Keratinocyte (primary cell): ENCODE measurements at regions not wholly inside any gene's neighbourhood (a gene's known extent, or its start where the extent isn't known, plus 50 kb on each side); places are given as distances from the start of the nearest gene placed in this dataset.

Experiments used
- DNase-seq: peaks from one replicate; pipeline ENCODE4 v3.0.0-alpha.2; 2011; ENCODE audit warnings: low read depth, missing footprints, low spot score
- FAIRE-seq: peaks from 2 replicates; lab custom pipeline; 2011; peaks lifted over from hg19 to GRCh38; lab: Jason Lieb, UNC
- H2AFZ ChIP-seq: 2 replicates; pipeline ENCODE4 v1.6.0; 2012; ENCODE audit warnings: low read length, control low read depth, inconsistent platforms; ENCODE audit not compliant: control insufficient read depth
- H3K27ac ChIP-seq: 2 replicates; pipeline ENCODE4 v1.5.1; 2011; ENCODE audit warnings: low read length; ENCODE audit not compliant: control insufficient read depth, insufficient read depth
- H3K27me3 ChIP-seq: 3 replicates; pipeline ENCODE4 v1.6.0; 2011; ENCODE audit warnings: low read length; ENCODE audit not compliant: control insufficient read depth, insufficient read depth; ENCODE audit errors: extremely low read depth
- H3K36me3 ChIP-seq, 2 experiments: 2 replicates in 1 of 2; 3 replicates in 1 of 2; pipeline ENCODE4 v1.5.1; 2011; ENCODE audit warnings: low read length in 2 of 2, mild to moderate bottlenecking in 1 of 2; ENCODE audit not compliant: control insufficient read depth in 2 of 2, insufficient read depth in 2 of 2; ENCODE audit errors: extremely low read depth in 1 of 2
- H3K4me1 ChIP-seq: 3 replicates; pipeline ENCODE4 v1.5.1; 2011; ENCODE audit warnings: low read length; ENCODE audit not compliant: control insufficient read depth, insufficient read depth; ENCODE audit errors: extremely low read depth
- H3K4me2 ChIP-seq: 3 replicates; pipeline ENCODE4 v1.6.0; 2011; ENCODE audit warnings: low read depth, low read length; ENCODE audit not compliant: control insufficient read depth, insufficient read depth; ENCODE audit errors: extremely low read depth
- H3K4me3 ChIP-seq, 3 experiments: fragments of 200-600 bp in 1 of 3; sonication (generic) in 1 of 3; 2 replicates in 2 of 3; 3 replicates in 1 of 3; pipeline ENCODE4 v1.5.1; 2011 to 2016; ENCODE audit warnings: low read length in 3 of 3, mild to moderate bottlenecking in 3 of 3, control low read depth in 2 of 3, inconsistent platforms in 1 of 3, low read depth in 1 of 3, mixed read lengths in 1 of 3, mixed run types in 1 of 3, moderate library complexity in 1 of 3; ENCODE audit not compliant: control insufficient read depth in 2 of 3, insufficient read depth in 2 of 3; ENCODE audit errors: extremely low read depth in 1 of 3
- H3K79me2 ChIP-seq: 2 replicates; pipeline ENCODE4 v1.6.0; 2012; ENCODE audit warnings: low read length; ENCODE audit not compliant: control insufficient read depth, insufficient read depth
- H3K9ac ChIP-seq: 3 replicates; pipeline ENCODE4 v1.6.0; 2011; ENCODE audit warnings: low read length; ENCODE audit not compliant: control insufficient read depth, insufficient read depth; ENCODE audit errors: extremely low read depth
- H3K9me1 ChIP-seq: 3 replicates; pipeline ENCODE4 v1.6.0; 2011; ENCODE audit warnings: low read length; ENCODE audit not compliant: control insufficient read depth, insufficient read depth; ENCODE audit errors: extremely low read depth
- H3K9me3 ChIP-seq: 2 replicates; pipeline ENCODE4 v1.5.1; 2012; ENCODE audit warnings: low read depth, low read length; ENCODE audit not compliant: control insufficient read depth
- H4K20me1 ChIP-seq: 3 replicates; pipeline ENCODE4 v1.6.0; 2011; ENCODE audit warnings: low read length; ENCODE audit not compliant: control insufficient read depth, insufficient read depth; ENCODE audit errors: extremely low read depth
- EZH2 ChIP-seq: IDR thresholded peaks from one replicate; pipeline ENCODE4 v1.6.1; 2012; ENCODE audit warnings: inconsistent platforms, mild to moderate bottlenecking, low read length, moderate library complexity
- dilution Hi-C: fragments of 300-500 bp; cut with MboI; formaldehyde crosslinking; loops from one replicate; pipeline ENCODE4 v1.7.0; 2020; ENCODE audit warnings: low sequenced_read_pairs; ENCODE audit not compliant: extremely low pct_ligation_motif_present
- TF ChIP-seq, protein P1 (sequence below), 3 experiments: IDR thresholded peaks in 1 of 3; conservative IDR thresholded peaks in 1 of 3; optimal IDR thresholded peaks in 1 of 3; 2 replicates in 2 of 3; 3 replicates in 1 of 3; pipeline versions ENCODE3 to v1.5.1; 2011; ENCODE audit warnings: low read length in 3 of 3, mild to moderate bottlenecking in 3 of 3, moderate library complexity in 2 of 3, control low read depth in 1 of 3, inconsistent platforms in 1 of 3; ENCODE audit not compliant: insufficient read depth in 2 of 3; ENCODE audit errors: extremely low read depth in 1 of 3

DNA sequence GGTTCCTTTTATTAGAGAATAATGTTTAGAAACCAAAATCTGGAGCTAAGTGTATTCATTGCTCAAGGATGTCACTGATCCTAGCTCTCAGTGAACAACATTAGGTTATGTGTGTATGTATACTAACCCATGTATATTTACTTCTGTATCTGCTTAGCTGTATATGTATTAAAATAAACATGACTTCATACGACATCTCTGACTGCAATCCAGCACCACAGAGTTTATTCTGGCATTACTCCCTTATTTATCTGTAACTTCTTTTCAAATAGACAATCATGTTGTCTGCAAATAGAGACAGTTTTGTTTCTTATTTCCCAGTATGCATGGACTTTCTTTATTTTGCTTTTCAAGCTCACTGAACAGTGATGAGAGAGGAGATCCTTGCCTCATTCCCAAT, 441.0 kb upstream of the NFE2L3 start:
- dilution Hi-C loops: no loop called here
- no peak for FAIRE-seq
- TF ChIP-seq, protein P1, sequence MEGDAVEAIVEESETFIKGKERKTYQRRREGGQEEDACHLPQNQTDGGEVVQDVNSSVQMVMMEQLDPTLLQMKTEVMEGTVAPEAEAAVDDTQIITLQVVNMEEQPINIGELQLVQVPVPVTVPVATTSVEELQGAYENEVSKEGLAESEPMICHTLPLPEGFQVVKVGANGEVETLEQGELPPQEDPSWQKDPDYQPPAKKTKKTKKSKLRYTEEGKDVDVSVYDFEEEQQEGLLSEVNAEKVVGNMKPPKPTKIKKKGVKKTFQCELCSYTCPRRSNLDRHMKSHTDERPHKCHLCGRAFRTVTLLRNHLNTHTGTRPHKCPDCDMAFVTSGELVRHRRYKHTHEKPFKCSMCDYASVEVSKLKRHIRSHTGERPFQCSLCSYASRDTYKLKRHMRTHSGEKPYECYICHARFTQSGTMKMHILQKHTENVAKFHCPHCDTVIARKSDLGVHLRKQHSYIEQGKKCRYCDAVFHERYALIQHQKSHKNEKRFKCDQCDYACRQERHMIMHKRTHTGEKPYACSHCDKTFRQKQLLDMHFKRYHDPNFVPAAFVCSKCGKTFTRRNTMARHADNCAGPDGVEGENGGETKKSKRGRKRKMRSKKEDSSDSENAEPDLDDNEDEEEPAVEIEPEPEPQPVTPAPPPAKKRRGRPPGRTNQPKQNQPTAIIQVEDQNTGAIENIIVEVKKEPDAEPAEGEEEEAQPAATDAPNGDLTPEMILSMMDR (optimal IDR thresholded peaks at IDR 0.05 in 1 of 3, IDR thresholded peaks at IDR 0.05 in 1 of 3, conservative IDR thresholded peaks at IDR 0.05 in 1 of 3; ENCODE audit: extremely low read depth in 1 of 3, insufficient read depth in 2 of 3, low read length in 3 of 3): no peak
- TF ChIP-seq EZH2: no peak

DNA sequence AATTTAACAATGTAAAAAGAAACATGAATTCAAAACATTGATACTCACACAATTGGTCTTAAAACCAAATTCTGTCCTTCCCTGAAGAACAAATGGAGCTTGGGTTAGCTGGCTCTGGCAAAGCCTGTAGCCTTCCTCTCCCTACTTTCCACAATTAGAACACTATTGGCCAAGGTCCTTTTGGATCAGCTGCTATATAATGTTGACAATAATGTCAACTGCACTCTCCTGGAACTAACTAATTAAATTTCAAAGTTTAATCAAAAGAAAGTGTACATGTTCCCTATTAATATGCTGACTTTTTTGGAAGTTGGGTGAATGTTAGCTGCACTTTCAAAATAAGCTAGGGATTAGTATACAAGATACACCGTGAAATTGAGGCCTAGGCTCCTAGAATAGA, 440.1 kb upstream of the NFE2L3 start:
- no peaks in the 10 kb centered on the region for H3K36me3 ChIP-seq
- no peaks in the 10 kb centered on the region for H3K9me1 ChIP-seq
- no peaks in the 10 kb centered on the region for H3K4me1 ChIP-seq
- TF ChIP-seq, protein P1 (optimal IDR thresholded peaks at IDR 0.05 in 1 of 3, IDR thresholded peaks at IDR 0.05 in 1 of 3, conservative IDR thresholded peaks at IDR 0.05 in 1 of 3; ENCODE audit: extremely low read depth in 1 of 3, insufficient read depth in 2 of 3, low read length in 3 of 3): no peak
- no peak for TF ChIP-seq EZH2
- no peak overlapping the region for H3K4me3 ChIP-seq
- no peak overlapping the region for H2AFZ ChIP-seq
- no peaks in the 10 kb centered on the region for H4K20me1 ChIP-seq
- dilution Hi-C loops: no loop called here
- H3K4me2 ChIP-seq: no peak overlapping the region
- no peak for FAIRE-seq
- H3K79me2 ChIP-seq: no peaks in the 10 kb centered on the region
- DNase-seq: no peak
- no peak overlapping the region for H3K9ac ChIP-seq
- H3K27me3 ChIP-seq: peaks cover 3% of the 10 kb centered on the region
- H3K27ac ChIP-seq: no peak overlapping the region
- H3K9me3 ChIP-seq: no peaks in the 10 kb centered on the region

More for the DNA sequence above, 441.0 kb upstream of the NFE2L3 start:
- Histone ChIP-seq H3K9me1 (no peaks in the 10 kb centered on the region), H3K27ac (no peak overlapping the region), H3K9me3 (no peaks in the 10 kb centered on the region), H4K20me1 (no peaks in the 10 kb centered on the region), H3K4me1 (no peaks in the 10 kb centered on the region), H3K4me2 (no peak overlapping the region), H2AFZ (no peak overlapping the region), H3K27me3 (peaks cover 3% of the 10 kb centered on the region), H3K9ac (no peak overlapping the region), H3K79me2 (no peaks in the 10 kb centered on the region), H3K36me3 (no peaks in the 10 kb centered on the region), H3K4me3 (no peak overlapping the region)
- DNase-seq: no peak
